ENCODE measurements at regions not wholly inside any gene's neighbourhood (a gene's known extent, or its start where the extent isn't known, plus 50 kb on each side); places are given as distances from the start of the nearest gene placed in this dataset.

- no peaks in the 10 kb centered on the region for H3K4me1 ChIP-seq
- H3K27me3 ChIP-seq, result no peaks in the 10 kb centered on the region
- TF ChIP-seq POLR2A (IDR thresholded peaks at IDR 0.05) (no peak), CTCF (IDR thresholded peaks at IDR 0.05) (no peak)
- WGBS, 2 donors, result 43 to 66% methylated on average over 2 of the region's 2 CpGs
- H3K9me3 ChIP-seq, result no peaks in the 10 kb centered on the region
- ATAC-seq, result no peak
- H3K27ac ChIP-seq, result no peak overlapping the region
- intact Hi-C loops (cut with DNase I), result no loop called here
- DNase-seq, result no peak
- H3K36me3 ChIP-seq (replicated peaks in 1 of 2; ENCODE audit: insufficient read depth in 1 of 2, low read depth in 2 of 2), result no peaks in the 10 kb centered on the region
- H3K4me3 ChIP-seq, result no peak overlapping the region
Observed at GRCh38 chr13:79194727-79195126, 211.3 kb downstream of the RBM26 start.

GRCh38 chr13:79194272-79194671 lies 211.8 kb downstream of the RBM26 start:
- ATAC-seq (no peak), DNase-seq (no peak)
- WGBS, 2 donors, result 47 to 54% methylated on average over 3 of the region's 3 CpGs
- H3K9me3 ChIP-seq, result no peaks in the 10 kb centered on the region
- H3K4me1 ChIP-seq, result no peaks in the 10 kb centered on the region
- no peak overlapping the region for H3K27ac ChIP-seq
- no peaks in the 10 kb centered on the region for H3K27me3 ChIP-seq
- no peaks in the 10 kb centered on the region for H3K36me3 ChIP-seq (replicated peaks in 1 of 2; ENCODE audit: insufficient read depth in 1 of 2, low read depth in 2 of 2)
- TF ChIP-seq CTCF (IDR thresholded peaks at IDR 0.05) (no peak), POLR2A (IDR thresholded peaks at IDR 0.05) (no peak)
- intact Hi-C loops (cut with DNase I), result no loop called here
- no peak overlapping the region for H3K4me3 ChIP-seq

DNA sequence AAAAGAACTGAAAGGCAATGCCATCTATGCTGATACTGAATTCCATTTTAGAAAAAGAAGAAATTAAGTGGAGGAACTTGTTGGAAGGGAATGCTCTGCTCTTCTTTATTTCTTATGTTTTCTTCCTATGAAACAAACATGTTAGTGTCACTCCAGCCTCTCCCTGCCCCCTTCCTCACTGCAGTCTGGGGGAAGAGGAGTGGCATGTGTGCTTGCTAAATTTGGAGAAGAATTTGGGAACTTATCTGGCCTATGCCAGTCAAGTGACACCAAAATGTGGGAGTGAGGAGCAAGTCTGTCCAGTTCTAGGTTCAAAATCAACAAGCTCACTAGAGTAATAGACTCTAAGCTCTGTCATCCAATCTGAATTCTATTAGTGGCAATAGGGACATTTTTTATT lies 214.6 kb downstream of the RBM26 start:
- H3K27me3 ChIP-seq, result no peaks in the 10 kb centered on the region
- no peaks in the 10 kb centered on the region for H3K36me3 ChIP-seq (replicated peaks in 1 of 2; ENCODE audit: insufficient read depth in 1 of 2, low read depth in 2 of 2)
- ATAC-seq (no peak), DNase-seq (no peak)
- H3K4me3 ChIP-seq, result no peak overlapping the region
- TF ChIP-seq CTCF (IDR thresholded peaks at IDR 0.05) (no peak), POLR2A (IDR thresholded peaks at IDR 0.05) (no peak)
- H3K4me1 ChIP-seq, result no peaks in the 10 kb centered on the region
- intact Hi-C loops (cut with DNase I), result no loop called here
- H3K9me3 ChIP-seq, result no peaks in the 10 kb centered on the region
- H3K27ac ChIP-seq, result no peak overlapping the region

DNA sequence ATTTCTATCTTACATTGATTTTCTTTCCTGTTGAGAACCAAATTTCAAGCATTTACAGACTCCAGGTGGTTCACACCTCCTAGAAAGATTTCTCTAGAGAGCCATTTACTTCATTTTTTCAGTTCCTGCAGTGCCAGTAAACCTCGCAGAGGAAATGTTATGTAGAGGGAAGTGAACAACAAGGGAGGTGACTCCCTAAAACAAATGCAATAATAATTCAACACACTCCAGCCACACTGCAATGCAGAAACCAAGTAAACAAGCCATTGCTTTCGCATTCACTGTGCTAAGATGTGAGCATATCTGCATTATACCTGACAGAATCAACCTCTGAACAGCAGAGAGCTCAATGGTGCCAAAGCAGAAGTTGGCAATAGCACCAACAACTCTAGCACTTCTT lies 215.1 kb downstream of the RBM26 start:
- DNase-seq (no peak), ATAC-seq (no peak)
- intact Hi-C loops (cut with DNase I), result no loop called here
- H3K36me3 ChIP-seq (replicated peaks in 1 of 2; ENCODE audit: insufficient read depth in 1 of 2, low read depth in 2 of 2), result no peaks in the 10 kb centered on the region
- no peak overlapping the region for H3K4me3 ChIP-seq
- H3K27ac ChIP-seq, result no peak overlapping the region
- WGBS, 2 donors, result 36 to 52% methylated on average over 2 of the region's 2 CpGs
- TF ChIP-seq POLR2A (IDR thresholded peaks at IDR 0.05) (no peak), CTCF (IDR thresholded peaks at IDR 0.05) (no peak)
- H3K4me1 ChIP-seq, result no peaks in the 10 kb centered on the region
- H3K9me3 ChIP-seq, result no peaks in the 10 kb centered on the region
- H3K27me3 ChIP-seq, result no peaks in the 10 kb centered on the region

DNA sequence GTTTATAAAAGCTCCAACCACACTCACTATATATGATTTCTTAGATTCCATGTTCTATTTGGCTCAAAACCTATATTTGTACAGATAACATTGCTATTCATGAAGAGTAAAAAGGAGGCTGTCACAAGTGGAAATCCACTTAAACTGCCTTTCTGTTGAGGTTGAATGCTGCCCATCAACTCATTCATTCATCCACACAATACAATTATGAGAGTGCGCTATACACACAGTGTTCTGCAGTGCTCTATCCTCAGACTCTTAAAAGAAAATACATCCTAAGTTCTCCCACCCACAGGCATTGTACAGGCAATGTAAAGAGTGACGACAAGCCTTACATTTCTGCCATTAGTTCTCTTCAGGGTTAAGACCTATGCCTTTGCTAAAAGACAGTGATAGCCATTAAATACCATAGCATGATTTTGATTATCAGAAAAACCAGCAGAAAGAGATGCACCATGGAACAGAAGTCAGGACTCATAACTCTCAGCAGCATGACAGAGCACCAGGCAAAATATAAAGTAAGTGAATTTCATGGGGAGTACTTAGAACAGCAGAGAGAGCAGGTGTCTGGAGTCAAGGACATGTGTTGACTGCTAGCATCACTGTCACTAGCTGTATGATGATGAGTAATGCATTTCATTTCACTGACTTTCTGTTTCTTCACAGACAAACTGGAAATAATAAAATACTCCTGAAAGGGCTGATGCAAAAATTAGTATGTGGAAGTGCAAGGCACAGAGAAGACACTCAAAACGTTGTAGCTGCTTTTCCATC lies 218.0 kb downstream of the RBM26 start:
- TF ChIP-seq CTCF (IDR thresholded peaks at IDR 0.05) (no peak), POLR2A (IDR thresholded peaks at IDR 0.05) (no peak)
- Histone ChIP-seq H3K4me1 (no peaks in the 10 kb centered on the region), H3K4me3 (no peak overlapping the region), H3K27me3 (no peaks in the 10 kb centered on the region), H3K36me3 (replicated peaks in 1 of 2; ENCODE audit: insufficient read depth in 1 of 2, low read depth in 2 of 2) (no peaks in the 10 kb centered on the region), H3K27ac (no peak overlapping the region), H3K9me3 (no peaks in the 10 kb centered on the region)
- ATAC-seq (no peak), DNase-seq (no peak)
- intact Hi-C loops (cut with DNase I), result no loop called here
- 47 to 49% methylated on average over 3 of the region's 3 CpGs for whole genome bisulfite sequencing, 2 donors
